ENCODE measurements at regions not wholly inside any gene's neighbourhood (a gene's known extent, or its start where the extent isn't known, plus 50 kb on each side); places are given as distances from the start of the nearest gene placed in this dataset.

DNA sequence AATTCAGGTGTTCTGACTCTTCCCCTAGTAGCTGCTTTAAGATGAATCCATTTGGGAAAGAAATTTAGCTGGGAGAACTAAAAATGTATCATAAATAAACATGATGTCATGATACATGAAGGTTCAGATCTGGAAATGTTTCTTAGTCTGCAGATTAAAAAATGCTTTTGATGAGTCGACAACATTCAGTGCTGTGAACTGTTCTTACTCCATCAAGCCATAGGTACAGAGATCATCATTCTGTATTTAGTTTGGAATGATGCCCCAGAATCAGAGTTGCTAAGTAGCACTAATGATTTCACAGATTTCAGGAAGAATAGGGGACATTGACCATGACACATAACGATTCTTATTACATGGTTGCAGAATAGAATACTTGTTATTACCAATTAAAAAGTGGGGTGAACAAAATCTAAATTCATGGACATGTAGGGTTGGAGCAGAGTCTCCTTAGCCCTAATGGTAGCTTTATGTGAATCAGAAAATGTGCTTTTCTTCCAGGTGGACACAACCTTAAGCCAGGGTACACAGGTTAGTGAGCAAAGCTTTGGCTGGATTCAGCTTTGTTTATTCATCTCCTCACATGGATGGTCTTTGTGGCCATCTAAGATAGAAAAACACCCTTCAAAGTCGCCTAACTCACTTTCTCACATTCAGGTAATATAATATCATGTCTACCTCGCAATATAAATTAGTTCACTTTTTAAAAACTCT, 205.4 kb upstream of the SEL1L start:
- no peak for TF ChIP-seq POLR2A (IDR thresholded peaks at IDR 0.05)
- TF ChIP-seq, protein P1, sequence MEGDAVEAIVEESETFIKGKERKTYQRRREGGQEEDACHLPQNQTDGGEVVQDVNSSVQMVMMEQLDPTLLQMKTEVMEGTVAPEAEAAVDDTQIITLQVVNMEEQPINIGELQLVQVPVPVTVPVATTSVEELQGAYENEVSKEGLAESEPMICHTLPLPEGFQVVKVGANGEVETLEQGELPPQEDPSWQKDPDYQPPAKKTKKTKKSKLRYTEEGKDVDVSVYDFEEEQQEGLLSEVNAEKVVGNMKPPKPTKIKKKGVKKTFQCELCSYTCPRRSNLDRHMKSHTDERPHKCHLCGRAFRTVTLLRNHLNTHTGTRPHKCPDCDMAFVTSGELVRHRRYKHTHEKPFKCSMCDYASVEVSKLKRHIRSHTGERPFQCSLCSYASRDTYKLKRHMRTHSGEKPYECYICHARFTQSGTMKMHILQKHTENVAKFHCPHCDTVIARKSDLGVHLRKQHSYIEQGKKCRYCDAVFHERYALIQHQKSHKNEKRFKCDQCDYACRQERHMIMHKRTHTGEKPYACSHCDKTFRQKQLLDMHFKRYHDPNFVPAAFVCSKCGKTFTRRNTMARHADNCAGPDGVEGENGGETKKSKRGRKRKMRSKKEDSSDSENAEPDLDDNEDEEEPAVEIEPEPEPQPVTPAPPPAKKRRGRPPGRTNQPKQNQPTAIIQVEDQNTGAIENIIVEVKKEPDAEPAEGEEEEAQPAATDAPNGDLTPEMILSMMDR (IDR thresholded peaks at IDR 0.05), result no peak
